B cell (primary cell): ENCODE measurements at regions not wholly inside any gene's neighbourhood (a gene's known extent, or its start where the extent isn't known, plus 50 kb on each side); places are given as distances from the start of the nearest gene placed in this dataset.

Source experiments
- ATAC-seq: fragments of 200-7000 bp; cut with Tn5 transposase; one replicate; pipeline ENCODE4 v1.10.0; 2021; ENCODE audit warnings: low read depth, mild to moderate bottlenecking, moderate number of reproducible peaks, moderate library complexity
- CTCF ChIA-PET: fragments of 350-600 bp; sonication (Branson Sonifier 250); formaldehyde crosslinking; loops from one replicate; lab custom pipeline; 2021; ENCODE audit warnings: antibody characterized with exemption, inconsistent platforms; lab: Charles Lee
- POLR2A ChIA-PET: fragments of 350-600 bp; sonication (Branson Sonifier 250); formaldehyde crosslinking; loops from one replicate; lab custom pipeline; 2021; ENCODE audit warnings: antibody characterized with exemption; lab: Charles Lee
- DNase-seq: peaks from one replicate; pipeline ENCODE4 v3.0.0; 2013
- H2AFZ ChIP-seq: 2 replicates; pipeline ENCODE4 v1.6.1; 2012; ENCODE audit warnings: mild to moderate bottlenecking, low read depth, low read length; ENCODE audit not compliant: insufficient read depth, poor library complexity, severe bottlenecking
- H3K27ac ChIP-seq, 2 donors: 1 replicate in 1 of 2; 2 replicates in 1 of 2; pipeline ENCODE4 v1.5.1; 2012 to 2013; ENCODE audit warnings: low read length in 2 of 2, mild to moderate bottlenecking in 2 of 2, moderate library complexity in 1 of 2
- H3K27me3 ChIP-seq, 4 experiments: fragments of 200-600 bp in 1 of 4; sonication (generic) in 1 of 4; replicated peaks in 1 of 4; 1 replicate in 2 of 4; 2 replicates in 2 of 4; pipeline versions ENCODE4 v1.6.1 to v1.7.0; 2013 to 2016; ENCODE audit warnings: low read length in 3 of 4, mild to moderate bottlenecking in 2 of 4, mixed read lengths in 1 of 4, moderate library complexity in 1 of 4; ENCODE audit not compliant: insufficient read depth in 4 of 4, control insufficient read depth in 3 of 4; ENCODE audit errors: control extremely low read depth in 1 of 4
- H3K36me3 ChIP-seq, 2 experiments: replicated peaks in 1 of 2; 1 replicate in 1 of 2; 2 replicates in 1 of 2; pipeline versions ENCODE4 v1.6.1 to v1.7.1; 2013; ENCODE audit warnings: low read length in 1 of 2; ENCODE audit not compliant: insufficient read depth in 2 of 2, control insufficient read depth in 1 of 2; ENCODE audit errors: control extremely low read depth in 1 of 2, extremely low read depth in 1 of 2
- H3K4me1 ChIP-seq, 2 donors: fragments of 200-600 bp in 1 of 2; sonication (generic) in 1 of 2; 1 replicate in 1 of 2; 2 replicates in 1 of 2; pipeline versions ENCODE4 v1.5.1 to v1.6.1; 2013 to 2017; ENCODE audit warnings: low read length in 2 of 2; ENCODE audit not compliant: control insufficient read depth in 2 of 2, insufficient read depth in 2 of 2
- H3K4me2 ChIP-seq: replicated peaks from 2 replicates; pipeline ENCODE3; 2012; ENCODE audit warnings: mild to moderate bottlenecking, low read depth, low read length; ENCODE audit not compliant: poor library complexity, severe bottlenecking
- H3K4me3 ChIP-seq, 5 experiments: fragments of 200-600 bp in 1 of 5; sonication (generic) in 1 of 5; 1 replicate in 3 of 5; 2 replicates in 2 of 5; pipeline versions ENCODE4 v1.5.1 to v1.7.0; 2011 to 2016; ENCODE audit warnings: low read length in 4 of 5, mild to moderate bottlenecking in 4 of 5, low read depth in 2 of 5, control low read depth in 1 of 5, moderate library complexity in 1 of 5; ENCODE audit not compliant: insufficient read depth in 1 of 5; ENCODE audit errors: control extremely low read depth in 1 of 5, extremely low read depth in 1 of 5
- H3K79me2 ChIP-seq: fragments of 200-600 bp; sonication (generic); one replicate; pipeline ENCODE4 v1.6.0; 2016; ENCODE audit warnings: low read length; ENCODE audit not compliant: control insufficient read depth, insufficient read depth
- H3K9ac ChIP-seq: fragments of 200-600 bp; sonication (generic); 2 replicates; pipeline ENCODE4 v1.6.1; 2017; ENCODE audit warnings: mild to moderate bottlenecking, low read length, moderate library complexity
- H3K9me3 ChIP-seq, 3 donors: one replicate each; pipeline versions ENCODE4 v1.6.1 to v1.7.1; 2013; ENCODE audit warnings: low read length in 2 of 3; ENCODE audit not compliant: control insufficient read depth in 2 of 3, insufficient read depth in 1 of 3; ENCODE audit errors: control extremely low read depth in 1 of 3
- H4K20me1 ChIP-seq: 2 replicates; pipeline ENCODE4 v1.6.0; 2012; ENCODE audit warnings: mild to moderate bottlenecking, low read length; ENCODE audit not compliant: insufficient read depth, control insufficient read depth, poor library complexity, severe bottlenecking
- H3K27ac Mint-ChIP-seq: one replicate; pipeline ENCODE4 v1.8.0; 2021; ENCODE audit warnings: mixed read lengths
- H3K27me3 Mint-ChIP-seq: one replicate; pipeline ENCODE4 v1.8.0; 2021; ENCODE audit warnings: mixed read lengths
- H3K4me1 Mint-ChIP-seq: one replicate; pipeline ENCODE4 v1.8.0; 2021; ENCODE audit warnings: mixed read lengths
- H3K4me3 Mint-ChIP-seq: one replicate; pipeline ENCODE4 v1.8.0; 2021; ENCODE audit warnings: mixed read lengths
- H3K9me3 Mint-ChIP-seq: one replicate; pipeline ENCODE4 v1.8.0; 2022; ENCODE audit warnings: mixed read lengths; ENCODE audit not compliant: insufficient read depth
- EZH2 ChIP-seq: IDR thresholded peaks from 2 replicates; pipeline ENCODE4 v1.6.1; 2012; ENCODE audit warnings: borderline replicate concordance, low read depth, mild to moderate bottlenecking, moderate library complexity, low read length; ENCODE audit not compliant: insufficient read depth, poor library complexity, severe bottlenecking
- WGBS: methylation state at CpG from one replicate; pipeline ENCODE4 v1.1.5; 2013; ENCODE audit warnings: missing lambda C conversion rate; ENCODE audit not compliant: insufficient coverage; 5-methylcytosine and 5-hydroxymethylcytosine counted together
- intact Hi-C: fragments of 100-400 bp; cut with micrococcal nuclease; formaldehyde crosslinking; loops from one replicate; pipeline ENCODE4 v1.10.0; 2022
- TF ChIP-seq, protein P1 (sequence below): fragments of 200-600 bp; IDR thresholded peaks from one replicate; pipeline ENCODE4 v1.8.0; 2022; ENCODE audit warnings: antibody characterized with exemption, mild to moderate bottlenecking

DNA sequence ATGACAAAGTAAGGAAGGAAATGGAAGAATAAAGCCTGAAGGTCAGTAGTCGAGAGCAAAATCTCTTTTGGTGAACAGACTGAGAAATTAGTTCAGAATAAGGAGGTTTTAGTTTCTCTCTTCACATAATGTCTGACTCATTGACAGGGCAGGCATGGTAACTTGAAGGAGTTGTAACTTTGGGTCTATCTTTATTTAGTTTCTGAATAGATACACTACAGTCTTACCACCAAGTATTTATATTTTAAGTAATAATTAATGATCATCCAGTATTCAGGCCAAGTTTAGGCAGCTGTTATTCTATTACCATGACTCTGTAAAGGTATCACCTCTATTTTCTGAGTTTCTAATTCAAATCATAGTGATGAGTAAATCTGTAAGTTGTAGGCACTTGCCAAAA, 219.9 kb downstream of the SPRY2 start:
- ATAC-seq (no peak), DNase-seq (no peak)
- no peak overlapping the region for H3K9ac ChIP-seq
- Mint-ChIP-seq H3K27ac (no peak overlapping the region), H3K4me1 (no peaks in the 10 kb centered on the region), H3K4me3 (no peak overlapping the region), H3K27me3 (no peaks in the 10 kb centered on the region), H3K9me3 (no peaks in the 10 kb centered on the region)
- TF ChIP-seq, protein P1, sequence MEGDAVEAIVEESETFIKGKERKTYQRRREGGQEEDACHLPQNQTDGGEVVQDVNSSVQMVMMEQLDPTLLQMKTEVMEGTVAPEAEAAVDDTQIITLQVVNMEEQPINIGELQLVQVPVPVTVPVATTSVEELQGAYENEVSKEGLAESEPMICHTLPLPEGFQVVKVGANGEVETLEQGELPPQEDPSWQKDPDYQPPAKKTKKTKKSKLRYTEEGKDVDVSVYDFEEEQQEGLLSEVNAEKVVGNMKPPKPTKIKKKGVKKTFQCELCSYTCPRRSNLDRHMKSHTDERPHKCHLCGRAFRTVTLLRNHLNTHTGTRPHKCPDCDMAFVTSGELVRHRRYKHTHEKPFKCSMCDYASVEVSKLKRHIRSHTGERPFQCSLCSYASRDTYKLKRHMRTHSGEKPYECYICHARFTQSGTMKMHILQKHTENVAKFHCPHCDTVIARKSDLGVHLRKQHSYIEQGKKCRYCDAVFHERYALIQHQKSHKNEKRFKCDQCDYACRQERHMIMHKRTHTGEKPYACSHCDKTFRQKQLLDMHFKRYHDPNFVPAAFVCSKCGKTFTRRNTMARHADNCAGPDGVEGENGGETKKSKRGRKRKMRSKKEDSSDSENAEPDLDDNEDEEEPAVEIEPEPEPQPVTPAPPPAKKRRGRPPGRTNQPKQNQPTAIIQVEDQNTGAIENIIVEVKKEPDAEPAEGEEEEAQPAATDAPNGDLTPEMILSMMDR: no peak
- no peak for TF ChIP-seq EZH2
- intact Hi-C loops: no loop called here
- H3K4me1 ChIP-seq: no peaks in the 10 kb centered on the region
- POLR2A ChIA-PET: no interaction called here
- H3K27me3 ChIP-seq: no peaks in the 10 kb centered on the region
- H3K4me3 ChIP-seq: no peak overlapping the region
- no peak overlapping the region for H2AFZ ChIP-seq
- CTCF ChIA-PET: no interaction called here
- H3K27ac ChIP-seq: no peak overlapping the region
- H3K79me2 ChIP-seq: no peaks in the 10 kb centered on the region
- H3K36me3 ChIP-seq: no peaks in the 10 kb centered on the region
- H4K20me1 ChIP-seq: no peaks in the 10 kb centered on the region
- no peak overlapping the region for H3K4me2 ChIP-seq
- WGBS: 83% methylated on average over 1 of the region's 1 CpG
- no peaks in the 10 kb centered on the region for H3K9me3 ChIP-seq

- TF ChIP-seq, protein P1: no peak
- no peak for TF ChIP-seq EZH2
- CTCF ChIA-PET: no interaction called here
- no peaks in the 10 kb centered on the region for H3K36me3 ChIP-seq
- no peaks in the 10 kb centered on the region for H3K27me3 ChIP-seq
- H3K79me2 ChIP-seq: no peaks in the 10 kb centered on the region
- no peaks in the 10 kb centered on the region for H3K4me1 Mint-ChIP-seq
- intact Hi-C loops: no loop called here
- DNase-seq (no peak), ATAC-seq (no peak)
- H3K9me3 ChIP-seq: no peaks in the 10 kb centered on the region
- H3K27ac ChIP-seq: no peak overlapping the region
- no peak overlapping the region for H3K4me2 ChIP-seq
- 100% methylated on average over 1 of the region's 1 CpG for WGBS
- H3K4me3 Mint-ChIP-seq: no peak overlapping the region
- no peaks in the 10 kb centered on the region for H3K27me3 Mint-ChIP-seq
- no peak overlapping the region for H2AFZ ChIP-seq
- H3K9me3 Mint-ChIP-seq: no peaks in the 10 kb centered on the region
- H3K4me3 ChIP-seq: no peak overlapping the region
- POLR2A ChIA-PET: no interaction called here
- no peaks in the 10 kb centered on the region for H4K20me1 ChIP-seq
- H3K9ac ChIP-seq: no peak overlapping the region
- H3K27ac Mint-ChIP-seq: no peak overlapping the region
- H3K4me1 ChIP-seq: no peaks in the 10 kb centered on the region
Observed at GRCh38 chr13:80118506-80118905, 222.4 kb downstream of the SPRY2 start.
